ENCODE measurements at regions not wholly inside any gene's neighbourhood (a gene's known extent, or its start where the extent isn't known, plus 50 kb on each side); places are given as distances from the start of the nearest gene placed in this dataset.
A peak's percentile ranks its signal among the peaks of the same experiment; 100 is the strongest.

- TF ChIP-seq ZNF532 (CRISPR knock-in tag; IDR thresholded peaks at IDR 0.05; ENCODE audit: borderline replicate concordance) (no peak), MYBL2 (CRISPR knock-in tag; IDR thresholded peaks at IDR 0.05) (no peak), ZNF317 (CRISPR knock-in tag; IDR thresholded peaks at IDR 0.05; ENCODE audit: borderline replicate concordance, low read depth) (peak; percentile 72; the same call in 1 of the 2 replicates)
- Mint-ChIP-seq H3K27ac (no peak overlapping the region), H3K4me3 (no peak overlapping the region), H3K9me3 (peaks cover 63% of the 10 kb centered on the region), H3K27me3 (ENCODE audit: low read depth) (peaks cover 8% of the 10 kb centered on the region), H3K4me1 (peaks cover 4% of the 10 kb centered on the region), H3K36me3 (peaks cover 36% of the 10 kb centered on the region)
- ChIA-PET CTCF (no interaction called here), POLR2A (no interaction called here)
- no peak for DNase-seq (ENCODE audit: low spot score)
- ATAC-seq, result no peak
These were observed 89.4 kb upstream of the BMAL1 start for GRCh38 chr11:13188179-13188578.

- H3K27ac Mint-ChIP-seq, result no peak overlapping the region
- H3K4me1 Mint-ChIP-seq, result no peaks in the 10 kb centered on the region
- no peak for ATAC-seq
- DNase-seq (ENCODE audit: low spot score), result no peak
- peaks cover 36% of the 10 kb centered on the region for H3K36me3 Mint-ChIP-seq
- CTCF ChIA-PET, result interaction anchor here (1.3 to 2.3 kb wide), 2 partner anchors 155 to 901 kb away, joined by 3 to 5 read pairs; no protein-coding TSS in a partner anchor
- peaks cover 8% of the 10 kb centered on the region for H3K27me3 Mint-ChIP-seq (ENCODE audit: low read depth)
- H3K9me3 Mint-ChIP-seq, result peaks cover 63% of the 10 kb centered on the region
- H3K4me3 Mint-ChIP-seq, result no peak overlapping the region
- POLR2A ChIA-PET, result no interaction called here
- TF ChIP-seq E2F1 (CRISPR knock-in tag; IDR thresholded peaks at IDR 0.05) (no peak), E2F4 (CRISPR knock-in tag; IDR thresholded peaks at IDR 0.05; ENCODE audit: borderline replicate concordance, low read depth) (no peak), TEAD4 (CRISPR knock-in tag; IDR thresholded peaks at IDR 0.05) (no peak), CTCF (IDR thresholded peaks at IDR 0.05) (no peak), ATF6 (CRISPR knock-in tag; IDR thresholded peaks at IDR 0.05) (no peak), AR (CRISPR knock-in tag; IDR thresholded peaks at IDR 0.05) (no peak), RORB (CRISPR knock-in tag; IDR thresholded peaks at IDR 0.05) (no peak), MYBL2 (CRISPR knock-in tag; IDR thresholded peaks at IDR 0.05) (no peak), ZNF416 (CRISPR knock-in tag; IDR thresholded peaks at IDR 0.05) (no peak), ZNF396 (CRISPR knock-in tag; IDR thresholded peaks at IDR 0.05; ENCODE audit: borderline replicate concordance) (no peak), ZNF121 (CRISPR knock-in tag; IDR thresholded peaks at IDR 0.05) (no peak), AFF4 (CRISPR knock-in tag; IDR thresholded peaks at IDR 0.05; ENCODE audit: borderline replicate concordance) (no peak), NFE2L1 (CRISPR knock-in tag; IDR thresholded peaks at IDR 0.05) (no peak), SOX15 (CRISPR knock-in tag; IDR thresholded peaks at IDR 0.05) (no peak)
These were observed 87.8 kb upstream of the BMAL1 start for GRCh38 chr11:13189561-13190426.
